CD4-positive, alpha-beta T cell treated with Interleukin-2 at 100 ng/mL for 4 hours (primary cell): ENCODE measurements at regions not wholly inside any gene's neighbourhood (a gene's known extent, or its start where the extent isn't known, plus 50 kb on each side); places are given as distances from the start of the nearest gene placed in this dataset.
"Not testable (repeated sequence)": the region's sequence is repeated elsewhere in the genome, so short reads cannot be mapped to it uniquely, and the experiment has no call there.

Experiments used
- DNase-seq: peaks from one replicate; pipeline ENCODE4 v3.0.0-alpha.2; 2020; ENCODE audit warnings: low spot score

DNA sequence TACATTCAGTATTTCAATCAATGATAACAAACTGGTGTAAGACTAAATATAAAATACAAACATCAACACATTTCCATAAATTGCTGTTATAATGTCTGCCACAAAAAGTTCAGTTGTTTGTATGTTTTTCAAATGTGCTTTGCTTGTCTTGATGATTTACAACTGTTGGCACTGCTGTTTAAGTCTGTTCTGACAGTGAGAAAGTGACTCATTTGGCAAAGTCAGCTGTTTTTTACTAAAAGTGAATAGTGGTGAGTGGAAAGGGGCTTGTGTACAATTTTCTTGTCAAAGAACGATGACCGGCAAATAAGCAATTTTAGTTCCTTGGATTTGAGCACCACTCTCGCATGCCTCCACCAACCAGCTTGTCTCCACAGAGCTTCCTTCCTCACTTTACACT lies 244.0 kb downstream of the RTP5 start:
- DNase-seq = not testable (repeated sequence)

DNA sequence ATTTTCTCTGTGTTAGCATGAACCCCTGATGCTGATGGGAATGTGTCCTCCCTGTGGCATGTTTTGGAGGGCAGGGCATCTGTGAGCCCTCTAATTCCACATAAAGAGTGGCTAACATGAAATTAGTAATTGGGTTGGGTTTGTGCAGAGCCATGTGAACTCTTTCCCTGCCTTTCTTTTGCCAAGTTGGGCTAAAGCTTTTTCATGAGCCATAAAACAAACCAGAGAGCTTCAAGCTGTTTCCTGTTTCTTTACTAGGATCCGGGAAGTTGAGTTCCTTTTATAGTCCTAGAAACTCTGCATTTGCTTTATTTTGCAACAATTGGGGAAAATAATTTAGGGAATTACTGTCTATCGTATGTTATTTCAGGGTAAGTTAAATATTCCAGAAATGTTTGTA lies 247.1 kb downstream of the RTP5 start:
- not testable (repeated sequence) for DNase-seq

DNA sequence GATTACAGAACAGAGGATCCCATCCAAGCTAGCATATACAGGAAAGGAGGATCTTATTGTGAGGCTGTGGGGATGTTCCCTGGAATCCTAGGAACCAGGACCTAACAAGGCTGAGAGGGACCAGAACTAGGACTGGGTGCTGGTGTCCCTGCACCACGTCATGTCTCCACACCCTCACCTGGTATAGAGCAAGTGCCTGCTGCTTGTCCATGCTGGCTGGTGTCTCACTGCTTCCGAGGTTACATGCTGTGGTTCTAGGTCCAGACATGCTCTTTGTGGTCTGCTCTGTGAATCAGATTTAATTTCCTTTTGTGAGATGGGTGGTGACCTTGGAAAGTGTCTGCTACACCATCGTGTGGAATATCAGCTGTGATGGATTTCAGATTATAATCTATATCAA lies 247.8 kb downstream of the RTP5 start:
- DNase-seq = not testable (repeated sequence)

DNA sequence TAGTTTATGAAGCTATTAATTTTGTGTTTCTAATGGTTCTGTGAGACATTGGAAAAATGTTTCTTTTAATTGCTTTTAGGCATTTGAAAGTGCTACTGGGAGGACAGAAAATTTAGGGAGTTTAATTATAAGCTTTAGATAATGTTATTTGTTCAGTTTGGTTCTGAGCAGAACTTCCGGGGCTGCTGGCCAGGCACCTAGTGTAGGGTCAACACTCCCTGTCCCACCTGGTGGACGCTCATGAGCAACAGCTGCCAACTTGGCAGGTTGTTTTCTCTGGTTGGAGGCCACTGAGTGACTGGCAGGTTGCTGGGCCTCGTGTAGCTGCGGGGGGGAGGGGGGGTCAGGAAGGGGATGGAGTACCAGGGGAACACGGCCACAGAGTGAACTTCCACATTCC lies 250.2 kb downstream of the RTP5 start:
- not testable (repeated sequence) for DNase-seq

DNA sequence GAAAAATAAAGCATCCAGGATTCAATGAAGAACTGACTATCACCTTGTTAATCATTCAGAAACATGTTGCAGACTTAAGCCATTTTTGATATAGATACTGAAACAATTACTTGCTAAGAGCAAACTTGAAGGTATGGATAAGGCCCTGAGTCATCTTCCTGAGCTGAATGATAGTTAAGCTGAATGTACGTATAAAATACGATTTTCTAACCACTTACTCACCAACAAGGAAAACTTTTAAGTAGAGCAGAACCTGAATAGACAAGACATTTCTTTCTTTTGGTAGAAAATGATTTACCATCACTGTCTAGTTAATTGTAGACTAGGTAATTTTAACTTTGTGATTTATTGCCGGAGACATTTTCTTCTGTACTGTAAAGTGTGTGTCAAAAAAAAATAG lies 261.2 kb downstream of the RTP5 start:
- not testable (repeated sequence) for DNase-seq

DNA sequence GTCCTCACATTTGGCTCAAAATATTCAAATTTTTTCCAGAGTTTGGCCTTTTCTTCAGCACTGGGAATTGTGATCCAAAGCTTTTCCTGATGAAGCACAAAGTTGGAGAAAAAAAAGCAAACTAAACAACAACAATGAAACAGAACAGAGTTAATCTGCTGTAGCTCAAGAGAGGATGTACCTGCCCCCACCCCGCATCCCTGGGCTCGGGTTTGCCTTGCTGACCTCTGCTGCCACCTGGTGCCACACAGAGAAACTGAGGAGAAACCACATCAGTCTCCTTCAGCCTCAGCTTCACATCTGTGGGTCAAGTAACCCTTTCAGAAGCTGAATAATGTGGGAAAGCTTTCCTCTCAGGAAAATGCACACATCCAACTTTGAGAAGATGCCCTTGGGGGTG lies 290.4 kb downstream of the RTP5 start:
- DNase-seq = not testable (repeated sequence)

DNA sequence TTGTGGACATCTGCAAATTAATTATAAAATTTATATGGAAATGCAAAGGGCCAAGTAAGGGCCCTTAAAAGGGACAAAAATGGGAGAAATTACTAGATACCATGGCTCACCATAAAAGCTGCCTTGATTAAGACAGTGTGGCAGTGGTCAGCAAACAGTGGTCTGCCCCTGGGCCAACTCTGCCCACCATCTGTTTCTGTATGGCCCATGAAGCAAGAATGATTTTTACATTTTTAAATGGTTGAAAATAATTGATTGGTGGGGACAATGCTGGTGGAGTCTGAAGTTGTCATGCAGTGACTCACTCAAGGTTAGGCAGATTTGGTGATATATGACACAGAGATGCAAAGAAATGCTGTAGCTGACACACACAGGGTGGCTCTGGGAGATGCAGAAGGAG lies 295.6 kb downstream of the RTP5 start:
- not testable (repeated sequence) for DNase-seq

DNA sequence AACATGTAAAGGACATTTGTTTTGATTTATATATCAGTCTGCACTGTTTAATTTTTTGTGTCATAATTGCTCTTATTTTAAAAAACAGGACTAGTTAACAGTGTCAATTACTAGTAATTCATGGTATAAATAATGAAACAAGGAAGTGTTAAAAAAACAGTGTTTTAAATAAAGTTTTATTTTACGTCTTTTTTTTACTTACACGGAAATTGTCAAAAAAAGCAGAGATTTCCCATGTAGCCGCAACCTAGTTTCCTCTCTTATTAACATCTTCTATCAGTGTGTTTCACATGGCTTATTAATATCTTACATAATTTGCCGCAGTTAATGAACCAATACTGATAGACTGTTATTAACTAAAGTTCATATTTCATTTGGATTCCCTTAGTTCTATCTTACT lies 301.8 kb downstream of the RTP5 start:
- not testable (repeated sequence) for DNase-seq
